Hepatocyte (in vitro differentiated cells): ENCODE measurements at regions not wholly inside any gene's neighbourhood (a gene's known extent, or its start where the extent isn't known, plus 50 kb on each side); places are given as distances from the start of the nearest gene placed in this dataset.

Experiments used
- DNase-seq: peaks from one replicate; pipeline ENCODE4 v3.0.0-alpha.2; 2016; ENCODE audit warnings: low spot score
- H2AFZ ChIP-seq: fragments of 200-600 bp; sonication (generic); 2 replicates; pipeline ENCODE4 v1.6.0; 2016; ENCODE audit warnings: antibody characterized with exemption, mild to moderate bottlenecking
- H3K27ac ChIP-seq: fragments of 200-600 bp; sonication (generic); 2 replicates; pipeline ENCODE4 v1.5.1; 2016; ENCODE audit warnings: mild to moderate bottlenecking
- H3K27me3 ChIP-seq: fragments of 200-600 bp; sonication (generic); 2 replicates; pipeline ENCODE4 v1.6.1; 2016
- H3K36me3 ChIP-seq: fragments of 200-600 bp; sonication (generic); replicated peaks from 2 replicates; pipeline ENCODE4 v1.5.1; 2016; ENCODE audit warnings: low read depth; ENCODE audit not compliant: insufficient read depth
- H3K4me1 ChIP-seq: fragments of 200-600 bp; sonication (generic); 2 replicates; pipeline ENCODE4 v1.5.1; 2016; ENCODE audit warnings: mild to moderate bottlenecking, moderate library complexity; ENCODE audit not compliant: insufficient read depth
- H3K4me2 ChIP-seq: fragments of 200-600 bp; sonication (generic); 2 replicates; pipeline ENCODE4 v1.6.0; 2016
- H3K4me3 ChIP-seq: fragments of 200-600 bp; sonication (generic); 2 replicates; pipeline ENCODE4 v1.5.1; 2016; ENCODE audit warnings: mild to moderate bottlenecking
- H3K79me2 ChIP-seq: fragments of 200-600 bp; sonication (generic); 2 replicates; pipeline ENCODE4 v1.6.0; 2017; ENCODE audit warnings: mild to moderate bottlenecking
- H3K9me2 ChIP-seq: fragments of 200-600 bp; sonication (generic); replicated peaks from 2 replicates; pipeline ENCODE4 v1.6.0; 2017; ENCODE audit warnings: mild to moderate bottlenecking; ENCODE audit not compliant: insufficient read depth
- H3K9me3 ChIP-seq: fragments of 200-600 bp; sonication (generic); 2 replicates; pipeline ENCODE4 v1.5.1; 2016; ENCODE audit warnings: low read depth, mild to moderate bottlenecking
- H4K20me1 ChIP-seq: fragments of 200-600 bp; sonication (generic); 2 replicates; pipeline ENCODE4 v1.6.0; 2016; ENCODE audit warnings: mild to moderate bottlenecking; ENCODE audit not compliant: insufficient read depth, poor library complexity, severe bottlenecking
- CTCF ChIP-seq: fragments of 200-600 bp; sonication (generic); IDR thresholded peaks from 2 replicates; pipeline ENCODE4 v1.5.1; 2016; ENCODE audit warnings: antibody characterized with exemption, mild to moderate bottlenecking; ENCODE audit not compliant: poor library complexity
- EZH2 ChIP-seq: fragments of 200-600 bp; sonication (generic); IDR thresholded peaks from 2 replicates; pipeline ENCODE4 v1.6.1; 2016; ENCODE audit warnings: antibody characterized with exemption, mild to moderate bottlenecking, borderline replicate concordance
- EZH2phosphoT487 ChIP-seq: fragments of 200-600 bp; sonication (generic); IDR thresholded peaks from one replicate; pipeline ENCODE4 v1.6.1; 2018; ENCODE audit warnings: antibody characterized with exemption, mild to moderate bottlenecking, low read depth, moderate library complexity; ENCODE audit not compliant: unreplicated experiment, severe bottlenecking
- WGBS: methylation state at CpG from one replicate; pipeline ENCODE4 v1.1.6; 2016; ENCODE audit warnings: low lambda C conversion rate; ENCODE audit errors: missing lambda C conversion rate; 5-methylcytosine and 5-hydroxymethylcytosine counted together

GRCh38 chr12:63023926-63024325 lies 89.0 kb upstream of the PPM1H start:
- Histone ChIP-seq H2AFZ (no peak overlapping the region), H3K27me3 (no peaks in the 10 kb centered on the region), H3K9me2 (no peaks in the 10 kb centered on the region), H3K36me3 (no peaks in the 10 kb centered on the region), H3K4me3 (no peak overlapping the region), H3K79me2 (no peaks in the 10 kb centered on the region), H4K20me1 (no peaks in the 10 kb centered on the region), H3K4me2 (no peak overlapping the region), H3K27ac (no peak overlapping the region), H3K4me1 (no peaks in the 10 kb centered on the region), H3K9me3 (no peaks in the 10 kb centered on the region)
- no peak for DNase-seq
- TF ChIP-seq EZH2 (no peak), EZH2phosphoT487 (no peak), CTCF (no peak)

GRCh38 chr12:63021116-63021515 lies 86.2 kb upstream of the PPM1H start:
- no peaks in the 10 kb centered on the region for H3K36me3 ChIP-seq
- no peak for TF ChIP-seq EZH2phosphoT487
- no peak for TF ChIP-seq EZH2
- TF ChIP-seq CTCF, result no peak
- H3K27me3 ChIP-seq, result no peaks in the 10 kb centered on the region
- 81% methylated on average over 6 of the region's 6 CpGs for WGBS
- no peak overlapping the region for H3K4me3 ChIP-seq
- H3K79me2 ChIP-seq, result no peaks in the 10 kb centered on the region
- H3K4me2 ChIP-seq, result no peak overlapping the region
- H3K27ac ChIP-seq, result no peak overlapping the region
- H2AFZ ChIP-seq, result no peak overlapping the region
- H3K4me1 ChIP-seq, result no peaks in the 10 kb centered on the region
- DNase-seq, result no peak
- no peaks in the 10 kb centered on the region for H3K9me2 ChIP-seq
- H4K20me1 ChIP-seq, result no peaks in the 10 kb centered on the region
- H3K9me3 ChIP-seq, result no peaks in the 10 kb centered on the region

GRCh38 chr12:63020269-63020668 lies 85.3 kb upstream of the PPM1H start:
- Histone ChIP-seq H3K4me2 (no peak overlapping the region), H3K9me2 (no peaks in the 10 kb centered on the region), H4K20me1 (no peaks in the 10 kb centered on the region), H3K9me3 (no peaks in the 10 kb centered on the region), H3K4me3 (no peak overlapping the region), H3K36me3 (no peaks in the 10 kb centered on the region), H3K79me2 (no peaks in the 10 kb centered on the region), H3K27ac (no peak overlapping the region), H2AFZ (no peak overlapping the region), H3K27me3 (no peaks in the 10 kb centered on the region), H3K4me1 (no peaks in the 10 kb centered on the region)
- TF ChIP-seq EZH2phosphoT487, result no peak
- TF ChIP-seq CTCF, result no peak
- no peak for TF ChIP-seq EZH2
- DNase-seq, result no peak

- Histone ChIP-seq H3K9me3 (no peaks in the 10 kb centered on the region), H3K4me1 (no peaks in the 10 kb centered on the region), H3K36me3 (no peaks in the 10 kb centered on the region), H3K79me2 (no peaks in the 10 kb centered on the region), H3K27me3 (no peaks in the 10 kb centered on the region), H3K4me3 (no peak overlapping the region), H4K20me1 (no peaks in the 10 kb centered on the region), H3K27ac (no peak overlapping the region), H2AFZ (no peak overlapping the region), H3K4me2 (no peak overlapping the region), H3K9me2 (no peaks in the 10 kb centered on the region)
- WGBS, result 66% methylated on average over 4 of the region's 4 CpGs
- DNase-seq, result no peak
- TF ChIP-seq EZH2 (no peak), EZH2phosphoT487 (no peak), CTCF (no peak)
Observed at GRCh38 chr12:63018273-63018672, 83.3 kb upstream of the PPM1H start.
